ENCODE measurements at regions not wholly inside any gene's neighbourhood (a gene's known extent, or its start where the extent isn't known, plus 50 kb on each side); places are given as distances from the start of the nearest gene placed in this dataset.

- WGBS, 5 donors: 57 to 72% (median 65%) methylated on average over 7 of the region's 7 CpGs
- no peaks in the 10 kb centered on the region for H3K4me1 ChIP-seq
- intact Hi-C loops (cut with DNase I; ENCODE audit: low total_unique reads): no loop called here
Measured at GRCh38 chr15:92541291-92542200, 114.0 kb downstream of the FAM174B start.

GRCh38 chr15:92538115-92538514 is 117.5 kb downstream of the FAM174B start:
- peaks cover 0 to 19% (median 8%) of the 10 kb centered on the region in 8 donors for H3K9me3 ChIP-seq
- peaks cover 0 to 20% (median 0%) of the 10 kb centered on the region in 7 donors for H3K27me3 ChIP-seq (replicated peaks in 1 of 7)
- no peaks in the 10 kb centered on the region for H3K4me1 ChIP-seq
- no peak overlapping the region for H3K4me3 ChIP-seq
- intact Hi-C loops (cut with DNase I; ENCODE audit: low total_unique reads): no loop called here
- no peaks in the 10 kb centered on the region for H3K36me3 ChIP-seq
- TF ChIP-seq CTCF (IDR thresholded peaks at IDR 0.05 in 8 of 11, conservative IDR thresholded peaks at IDR 0.05 in 3 of 11) (no peak), POLR2AphosphoS5 (IDR thresholded peaks at IDR 0.05) (no peak), POLR2A (IDR thresholded peaks at IDR 0.05) (no peak)
- no peak for DNase-seq
- WGBS, 5 donors: 66 to 95% (median 86%) methylated on average over 3 of the region's 3 CpGs
- no peak overlapping the region for H3K27ac ChIP-seq

More at GRCh38 chr15:92541291-92542200, 114.0 kb downstream of the FAM174B start:
- TF ChIP-seq CTCF (IDR thresholded peaks at IDR 0.05 in 8 of 11, conservative IDR thresholded peaks at IDR 0.05 in 3 of 11): no peak
- no peak for TF ChIP-seq POLR2A (IDR thresholded peaks at IDR 0.05)
- TF ChIP-seq POLR2AphosphoS5 (IDR thresholded peaks at IDR 0.05): no peak
- no peak overlapping the region for H3K4me3 ChIP-seq
- H3K27ac ChIP-seq: no peak overlapping the region
- DNase-seq: no peak
- H3K27me3 ChIP-seq (replicated peaks in 1 of 7): peaks cover 0 to 21% (median 0%) of the 10 kb centered on the region in 7 donors
- H3K36me3 ChIP-seq: no peaks in the 10 kb centered on the region
- peaks cover 0 to 4% (median 0%) of the 10 kb centered on the region in 8 donors for H3K9me3 ChIP-seq

DNA sequence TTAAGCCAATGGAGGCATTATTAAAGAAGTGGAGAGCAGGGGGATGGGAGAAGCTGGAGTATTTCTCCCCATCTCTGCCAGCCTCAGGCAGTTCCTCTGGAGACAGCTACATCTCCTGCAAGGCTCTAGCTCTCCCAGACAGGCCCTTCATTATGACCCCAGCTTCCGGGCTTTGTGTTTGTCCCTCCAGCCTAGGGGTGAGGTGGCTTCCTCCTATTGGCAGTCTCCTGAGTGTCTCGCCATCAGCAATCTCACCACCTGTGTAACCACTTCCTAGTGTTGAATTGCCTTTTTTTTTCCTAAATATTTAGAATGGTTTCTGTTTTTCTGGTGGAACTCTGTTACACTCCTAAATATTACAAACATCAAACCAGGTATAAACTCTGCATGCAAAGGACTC is 122.3 kb downstream of the FAM174B start:
- WGBS, 5 donors: 21 to 47% (median 31%) methylated on average over 2 of the region's 2 CpGs
- TF ChIP-seq POLR2A (IDR thresholded peaks at IDR 0.05): no peak
- no peak for TF ChIP-seq CTCF (IDR thresholded peaks at IDR 0.05 in 8 of 11, conservative IDR thresholded peaks at IDR 0.05 in 3 of 11)
- TF ChIP-seq POLR2AphosphoS5 (IDR thresholded peaks at IDR 0.05): no peak
- peaks cover 0 to 19% (median 8%) of the 10 kb centered on the region in 8 donors for H3K9me3 ChIP-seq
- intact Hi-C loops (cut with DNase I; ENCODE audit: low total_unique reads): no loop called here
- no peak overlapping the region for H3K4me3 ChIP-seq
- no peaks in the 10 kb centered on the region for H3K36me3 ChIP-seq
- H3K27ac ChIP-seq: no peak overlapping the region
- H3K27me3 ChIP-seq (replicated peaks in 1 of 7): peaks cover 0 to 38% (median 0%) of the 10 kb centered on the region in 7 donors
- DNase-seq: no peak
- H3K4me1 ChIP-seq: no peaks in the 10 kb centered on the region

DNA sequence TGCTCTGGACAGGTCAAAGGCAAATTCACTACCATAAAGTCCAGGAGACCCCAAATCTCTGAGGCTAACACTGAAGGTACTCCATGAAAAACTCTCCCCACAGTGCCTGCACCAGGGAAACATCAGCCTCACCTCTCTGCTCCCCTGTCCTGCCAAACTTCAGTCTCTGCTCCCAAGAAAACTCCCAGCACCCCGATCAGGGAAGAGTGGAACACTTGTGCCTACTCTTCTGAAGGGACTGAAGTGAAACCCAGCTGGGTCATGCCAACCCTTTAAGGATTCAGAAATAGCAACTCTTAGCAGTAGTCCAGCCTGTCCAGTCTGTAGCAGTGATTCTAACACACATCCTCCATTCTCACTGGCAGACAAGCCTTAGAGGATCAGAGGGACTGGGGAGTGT is 124.2 kb downstream of the FAM174B start:
- TF ChIP-seq POLR2A (IDR thresholded peaks at IDR 0.05) (no peak), POLR2AphosphoS5 (IDR thresholded peaks at IDR 0.05) (no peak), CTCF (IDR thresholded peaks at IDR 0.05 in 8 of 11, conservative IDR thresholded peaks at IDR 0.05 in 3 of 11) (no peak)
- no peak overlapping the region for H3K4me3 ChIP-seq
- WGBS, 5 donors: 48 to 91% (median 70%) methylated on average over 1 of the region's 1 CpG

More for the DNA sequence above, 124.2 kb downstream of the FAM174B start:
- intact Hi-C loops (cut with DNase I; ENCODE audit: low total_unique reads): no loop called here
- H3K27ac ChIP-seq: no peak overlapping the region
- peaks cover 0 to 23% (median 8%) of the 10 kb centered on the region in 8 donors for H3K9me3 ChIP-seq
- no peaks in the 10 kb centered on the region for H3K36me3 ChIP-seq
- no peak for DNase-seq
- peaks cover 0 to 43% (median 0%) of the 10 kb centered on the region in 7 donors for H3K27me3 ChIP-seq (replicated peaks in 1 of 7)
- no peaks in the 10 kb centered on the region for H3K4me1 ChIP-seq
